NCI-H69 (cell line): ENCODE measurements at regions not wholly inside any gene's neighbourhood (a gene's known extent, or its start where the extent isn't known, plus 50 kb on each side); places are given as distances from the start of the nearest gene placed in this dataset.

Experiments
- DNase-seq: peaks from one replicate; lab custom pipeline; 2025; lab: John Stamatoyannopoulos, UW

GRCh38 chr14:101215927-101216326 is 312.4 kb upstream of the RTL1 start:
- no peak for DNase-seq

- DNase-seq, result no peak
These were observed 313.0 kb upstream of the RTL1 start for GRCh38 chr14:101216366-101217079.

- no peak for DNase-seq
These were observed 313.6 kb upstream of the RTL1 start for GRCh38 chr14:101217080-101217463.

GRCh38 chr14:101217616-101218371 is 314.3 kb upstream of the RTL1 start:
- DNase-seq, result no peak

GRCh38 chr14:101219896-101220703 is 316.6 kb upstream of the RTL1 start:
- no peak for DNase-seq

- no peak for DNase-seq
These were observed 317.5 kb upstream of the RTL1 start for GRCh38 chr14:101220921-101221510.

GRCh38 chr14:101221549-101222160 is 318.1 kb upstream of the RTL1 start:
- no peak for DNase-seq

- DNase-seq, result no peak
These were observed 319.0 kb upstream of the RTL1 start for GRCh38 chr14:101222362-101223070.

- DNase-seq, result no peak
These were observed 319.6 kb upstream of the RTL1 start for GRCh38 chr14:101223127-101223526.

GRCh38 chr14:101223561-101224162 is 320.1 kb upstream of the RTL1 start:
- no peak for DNase-seq

GRCh38 chr14:101224356-101225156 is 321.0 kb upstream of the RTL1 start:
- no peak for DNase-seq

- no peak for DNase-seq
These were observed 321.9 kb upstream of the RTL1 start for GRCh38 chr14:101225157-101226152.

- DNase-seq, result no peak
These were observed 322.7 kb upstream of the RTL1 start for GRCh38 chr14:101226265-101226602.

GRCh38 chr14:101226603-101227425 is 323.3 kb upstream of the RTL1 start:
- DNase-seq, result no peak

GRCh38 chr14:101227611-101228594 is 324.4 kb upstream of the RTL1 start:
- DNase-seq, result no peak

- no peak for DNase-seq
These were observed 325.5 kb upstream of the RTL1 start for GRCh38 chr14:101228949-101229541.
